H1 (cell line): ENCODE measurements at regions not wholly inside any gene's neighbourhood (a gene's known extent, or its start where the extent isn't known, plus 50 kb on each side); places are given as distances from the start of the nearest gene placed in this dataset.

ENCODE experiments used
- CTCF ChIA-PET: fragments of 300-600 bp; sonication (Branson Sonifier 250); formaldehyde crosslinking; loops from one replicate; lab custom pipeline; 2021; ENCODE audit not compliant: partially characterized antibody; lab: Charles Lee
- POLR2A ChIA-PET: fragments of 300-600 bp; sonication (Branson Sonifier 250); formaldehyde crosslinking; loops from one replicate; lab custom pipeline; 2021; ENCODE audit warnings: inconsistent platforms; ENCODE audit not compliant: partially characterized antibody; lab: Charles Lee
- DNase-seq, 2 experiments: peaks; one replicate each; pipeline versions ENCODE4 v3.0.0 to v3.0.0-alpha.2; 2010 to 2022; ENCODE audit warnings: low spot score in 2 of 2, low read depth in 1 of 2, mixed read lengths in 1 of 2
- FAIRE-seq: peaks from 2 replicates; lab custom pipeline; 2011; peaks lifted over from hg19 to GRCh38; lab: Jason Lieb, UNC
- H2AFZ ChIP-seq: 2 replicates; pipeline ENCODE4 v1.8.1; 2012; ENCODE audit warnings: low read length, inconsistent platforms
- H2AK5ac ChIP-seq: 2 replicates; pipeline ENCODE4 v1.6.1; 2013; ENCODE audit warnings: low read depth, low read length
- H2BK120ac ChIP-seq: replicated peaks from 2 replicates; pipeline ENCODE3; 2013; ENCODE audit warnings: low read depth, low read length, inconsistent platforms
- H2BK12ac ChIP-seq: 2 replicates; pipeline ENCODE4 v1.6.1; 2013; ENCODE audit warnings: low read depth, low read length
- H2BK15ac ChIP-seq: 2 replicates; pipeline ENCODE4 v1.6.1; 2013; ENCODE audit warnings: low read length
- H2BK20ac ChIP-seq: 2 replicates; pipeline ENCODE4 v1.6.1; 2013; ENCODE audit warnings: low read length
- H2BK5ac ChIP-seq: 2 replicates; pipeline ENCODE4 v1.6.1; 2013; ENCODE audit warnings: low read depth, low read length
- H3K14ac ChIP-seq: 2 replicates; pipeline ENCODE4 v1.6.1; 2013; ENCODE audit warnings: inconsistent platforms; ENCODE audit not compliant: insufficient read length
- H3K18ac ChIP-seq: 2 replicates; pipeline ENCODE4 v1.6.1; 2013; ENCODE audit warnings: low read length; ENCODE audit errors: extremely low read depth
- H3K23ac ChIP-seq: 2 replicates; pipeline ENCODE4 v1.6.1; 2013; ENCODE audit warnings: inconsistent platforms; ENCODE audit not compliant: insufficient read length
- H3K23me2 ChIP-seq: 2 replicates; pipeline ENCODE4 v1.6.1; 2013; ENCODE audit warnings: low read depth, low read length
- H3K27ac ChIP-seq: 2 replicates; pipeline ENCODE4 v1.6.1; 2011; ENCODE audit warnings: low read depth, low read length, inconsistent platforms
- H3K27me3 ChIP-seq, 4 experiments: replicated peaks in 1 of 4; 1 replicate in 1 of 4; 2 replicates in 3 of 4; pipeline versions ENCODE4 v1.6.1 to v1.8.1; 2011 to 2013; ENCODE audit warnings: low read length in 3 of 4, mild to moderate bottlenecking in 3 of 4, inconsistent platforms in 2 of 4, mixed read lengths in 2 of 4, moderate library complexity in 1 of 4; ENCODE audit not compliant: control insufficient read depth in 3 of 4, insufficient read depth in 3 of 4; ENCODE audit errors: extremely low read depth in 1 of 4
- H3K36me3 ChIP-seq, 4 experiments: 2 replicates each; pipeline versions ENCODE4 v1.6.1 to v1.8.1; 2011 to 2013; ENCODE audit warnings: mild to moderate bottlenecking in 4 of 4, low read length in 3 of 4, moderate library complexity in 2 of 4, control low read depth in 1 of 4, inconsistent platforms in 1 of 4; ENCODE audit not compliant: insufficient read depth in 4 of 4, control insufficient read depth in 2 of 4
- H3K4ac ChIP-seq: replicated peaks from 2 replicates; pipeline ENCODE3; 2013; ENCODE audit warnings: low read length, low read depth, mixed read lengths, inconsistent platforms; ENCODE audit not compliant: insufficient read length
- H3K4me1 ChIP-seq, 4 experiments: replicated peaks in 1 of 4; 1 replicate in 1 of 4; 2 replicates in 3 of 4; pipeline versions ENCODE4 v1.6.1 to v1.8.1; 2011 to 2013; ENCODE audit warnings: low read length in 3 of 4, inconsistent platforms in 2 of 4, mixed read lengths in 1 of 4; ENCODE audit not compliant: insufficient read depth in 4 of 4, control insufficient read depth in 3 of 4
- H3K4me2 ChIP-seq, 2 experiments: 2 replicates each; pipeline versions ENCODE4 v1.6.1 to v1.8.1; 2011 to 2013; ENCODE audit warnings: low read depth in 2 of 2, low read length in 2 of 2, control low read depth in 1 of 2, inconsistent platforms in 1 of 2, mild to moderate bottlenecking in 1 of 2; ENCODE audit not compliant: insufficient read depth in 1 of 2
- H3K4me3 ChIP-seq, 4 experiments: fragments of 200-600, 300-600 bp in 1 of 4; sonication (generic), shearing (Covaris generic), sonication (Bioruptor Twin) in 1 of 4; 2 replicates each; pipeline versions ENCODE4 v1.5.1 to v1.8.1; 2011 to 2016; ENCODE audit warnings: low read length in 4 of 4, low read depth in 3 of 4, control low read depth in 2 of 4, inconsistent platforms in 2 of 4, mild to moderate bottlenecking in 2 of 4, mixed read lengths in 1 of 4, moderate library complexity in 1 of 4; ENCODE audit not compliant: insufficient read depth in 2 of 4; ENCODE audit errors: extremely low read depth in 1 of 4
- H3K56ac ChIP-seq: replicated peaks from 2 replicates; pipeline ENCODE3; 2013; ENCODE audit warnings: low read depth, mild to moderate bottlenecking, mixed read lengths, low read length, inconsistent platforms; ENCODE audit not compliant: insufficient read length
- H3K79me1 ChIP-seq: 2 replicates; pipeline ENCODE4 v1.6.1; 2013; ENCODE audit warnings: low read depth, low read length, control low read depth
- H3K79me2 ChIP-seq, 2 experiments: 2 replicates each; pipeline versions ENCODE4 v1.6.1 to v1.8.1; 2012 to 2013; ENCODE audit warnings: low read length in 2 of 2, mild to moderate bottlenecking in 2 of 2, inconsistent platforms in 1 of 2; ENCODE audit not compliant: insufficient read depth in 2 of 2, control insufficient read depth in 1 of 2
- H3K9ac ChIP-seq, 4 experiments: replicated peaks in 1 of 4; 1 replicate in 1 of 4; 2 replicates in 3 of 4; pipeline versions ENCODE4 v1.6.1 to v1.8.1; 2011 to 2013; ENCODE audit warnings: low read depth in 3 of 4, low read length in 3 of 4, control low read depth in 2 of 4, mild to moderate bottlenecking in 2 of 4, moderate library complexity in 2 of 4, inconsistent platforms in 1 of 4; ENCODE audit errors: extremely low read depth in 1 of 4
- H3K9me3 ChIP-seq, 2 experiments: 2 replicates each; pipeline versions ENCODE4 v1.6.1 to v1.8.1; 2012 to 2013; ENCODE audit warnings: mild to moderate bottlenecking in 2 of 2, moderate library complexity in 2 of 2, control low read depth in 1 of 2, inconsistent platforms in 1 of 2, low read depth in 1 of 2, low read length in 1 of 2, mixed read lengths in 1 of 2; ENCODE audit not compliant: insufficient read depth in 2 of 2
- H4K20me1 ChIP-seq, 2 experiments: replicated peaks in 1 of 2; 2 replicates each; pipeline versions ENCODE3 to v1.8.1; 2011 to 2013; ENCODE audit warnings: inconsistent platforms in 2 of 2, low read length in 2 of 2, mild to moderate bottlenecking in 1 of 2; ENCODE audit not compliant: insufficient read depth in 2 of 2, control insufficient read depth in 1 of 2
- H4K5ac ChIP-seq: 2 replicates; pipeline ENCODE4 v1.6.1; 2013; ENCODE audit warnings: low read length, low read depth, mixed read lengths, inconsistent platforms; ENCODE audit not compliant: insufficient read length
- H4K8ac ChIP-seq: 2 replicates; pipeline ENCODE4 v1.8.0; 2013; ENCODE audit warnings: mild to moderate bottlenecking, moderate library complexity, low read length, inconsistent platforms; ENCODE audit not compliant: insufficient read depth; ENCODE audit errors: extremely low read depth
- H4K91ac ChIP-seq: replicated peaks from 2 replicates; pipeline ENCODE3; 2013; ENCODE audit warnings: low read length, mixed read lengths, inconsistent platforms; ENCODE audit not compliant: insufficient read length
- ATF3 ChIP-seq: IDR thresholded peaks from 2 replicates; pipeline ENCODE4 v1.6.1; 2011; ENCODE audit warnings: low read depth, mild to moderate bottlenecking, low read length; ENCODE audit not compliant: insufficient read depth
- CBX8 ChIP-seq: fragments of 300-800, 300-1000 bp; sonication (generic); IDR thresholded peaks from 2 replicates; pipeline ENCODE4 v1.7.1; 2016; ENCODE audit warnings: low read depth, low read length, borderline replicate concordance
- HDAC2 ChIP-seq, 2 experiments: fragments of 300-600 bp in 1 of 2; sonication (generic) in 1 of 2; IDR thresholded peaks; 2 replicates each; pipeline ENCODE4 v1.6.1; 2011 to 2012; ENCODE audit warnings: low read depth in 2 of 2, low read length in 2 of 2, mild to moderate bottlenecking in 2 of 2, moderate library complexity in 2 of 2, borderline replicate concordance in 1 of 2, inconsistent platforms in 1 of 2
- NANOG ChIP-seq: IDR thresholded peaks from 2 replicates; pipeline ENCODE4 v1.6.1; 2011; ENCODE audit warnings: low read length, low read depth, mild to moderate bottlenecking, inconsistent platforms; ENCODE audit not compliant: insufficient read depth, poor library complexity, severe bottlenecking
- POLR2AphosphoS5 ChIP-seq: IDR thresholded peaks from 2 replicates; pipeline ENCODE4 v1.6.1; 2011; ENCODE audit warnings: low read depth, low read length
- SIRT6 ChIP-seq: IDR thresholded peaks from one replicate; pipeline ENCODE4 v1.7.1; 2012; ENCODE audit warnings: low read length, inconsistent platforms
- ZNF274 ChIP-seq: IDR thresholded peaks from 2 replicates; pipeline ENCODE4 v1.7.0; 2012; ENCODE audit warnings: low read length, borderline replicate concordance; ENCODE audit errors: extremely low read depth
- WGBS, 2 experiments: shearing (Covaris generic) in 1 of 2; methylation state at CpG; one replicate each; pipeline versions ENCODE4 v1.1.6 to v1.1.7; 2013 to 2015; ENCODE audit warnings: low lambda C conversion rate in 2 of 2, mixed read lengths in 2 of 2, inconsistent platforms in 1 of 2, low coverage in 1 of 2, missing lambda C conversion rate in 1 of 2; ENCODE audit not compliant: insufficient replicate concordance in 2 of 2, insufficient coverage in 1 of 2, insufficient read length in 1 of 2; ENCODE audit errors: extremely low coverage in 1 of 2, missing lambda C conversion rate in 1 of 2; 5-methylcytosine and 5-hydroxymethylcytosine counted together
- TF ChIP-seq, protein P1 (sequence below): IDR thresholded peaks from 2 replicates; pipeline ENCODE4 v1.6.1; 2012; ENCODE audit warnings: inconsistent platforms

GRCh38 chr9:82117026-82117811 lies 128.6 kb downstream of the SPATA31D1 start:
- H2AFZ ChIP-seq = 0 out of 2 replicates have a peak overlapping the region, but pooled peaks have one; percentile 8
- H3K4me1 ChIP-seq = peaks cover 0 to 10% (median 5%) of the 10 kb centered on the region in 4 experiments; a peak in 4 of 7 replicates
- H2AK5ac ChIP-seq = no peak overlapping the region
- no peak for FAIRE-seq
- no peak overlapping the region; the same call in 1 of the 2 replicates for H2BK5ac ChIP-seq
- H3K79me2 ChIP-seq = no peaks in the 10 kb centered on the region
- H3K9ac ChIP-seq = no peak overlapping the region
- no peak overlapping the region for H2BK12ac ChIP-seq
- CTCF ChIA-PET = interaction anchor here (0.7 to 0.9 kb wide), 2 partner anchors 60 to 148 kb away, joined by 3 to 4 read pairs; no protein-coding TSS in a partner anchor
- POLR2A ChIA-PET = no interaction called here
- H4K5ac ChIP-seq = no peak overlapping the region
- no peak overlapping the region for H3K4ac ChIP-seq
- no peak overlapping the region for H2BK15ac ChIP-seq
- H3K23ac ChIP-seq = no peak overlapping the region
- no peak overlapping the region for H2BK120ac ChIP-seq
- H3K4me3 ChIP-seq = no peak overlapping the region
- no peak overlapping the region for H3K27ac ChIP-seq
- H3K18ac ChIP-seq = no peak overlapping the region
- no peak overlapping the region for H2BK20ac ChIP-seq
- no peak overlapping the region for H3K4me2 ChIP-seq
- H4K8ac ChIP-seq = no peak overlapping the region
- no peaks in the 10 kb centered on the region for H3K9me3 ChIP-seq
- no peaks in the 10 kb centered on the region for H3K27me3 ChIP-seq
- no peaks in the 10 kb centered on the region for H3K23me2 ChIP-seq
- no peak for DNase-seq
- H3K56ac ChIP-seq = no peak overlapping the region
- WGBS, 2 experiments = 84% methylated on average over 7 of the region's 7 CpGs; no CpG with 5 or more reads in 1 of the 2 experiments
- H4K91ac ChIP-seq = no peak overlapping the region
- no peaks in the 10 kb centered on the region for H4K20me1 ChIP-seq
- no peaks in the 10 kb centered on the region for H3K36me3 ChIP-seq
- H3K79me1 ChIP-seq = no peaks in the 10 kb centered on the region
- no peak overlapping the region for H3K14ac ChIP-seq
- TF ChIP-seq CBX8 = no peak
- TF ChIP-seq ATF3 = no peak
- no peak for TF ChIP-seq POLR2AphosphoS5
- no peak for TF ChIP-seq HDAC2 (IDR thresholded peaks at IDR 0.05; ENCODE audit: borderline replicate concordance in 1 of 2, low read depth in 2 of 2, low read length in 2 of 2)
- TF ChIP-seq, protein P1, sequence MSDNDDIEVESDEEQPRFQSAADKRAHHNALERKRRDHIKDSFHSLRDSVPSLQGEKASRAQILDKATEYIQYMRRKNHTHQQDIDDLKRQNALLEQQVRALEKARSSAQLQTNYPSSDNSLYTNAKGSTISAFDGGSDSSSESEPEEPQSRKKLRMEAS = no peak
- TF ChIP-seq NANOG = no peak
- no peak for TF ChIP-seq ZNF274
- TF ChIP-seq SIRT6 = no peak
